NCI-H2107 treated with DMSO at 0.1 percent for 48 hours (cell line): ENCODE measurements at regions not wholly inside any gene's neighbourhood (a gene's known extent, or its start where the extent isn't known, plus 50 kb on each side); places are given as distances from the start of the nearest gene placed in this dataset.
"Not testable (repeated sequence)": the region's sequence is repeated elsewhere in the genome, so short reads cannot be mapped to it uniquely, and the experiment has no call there.

ENCODE experiments used
- DNase-seq: peaks from one replicate; lab custom pipeline; 2025; ENCODE audit not compliant: unreplicated experiment; lab: John Stamatoyannopoulos, UW

DNA sequence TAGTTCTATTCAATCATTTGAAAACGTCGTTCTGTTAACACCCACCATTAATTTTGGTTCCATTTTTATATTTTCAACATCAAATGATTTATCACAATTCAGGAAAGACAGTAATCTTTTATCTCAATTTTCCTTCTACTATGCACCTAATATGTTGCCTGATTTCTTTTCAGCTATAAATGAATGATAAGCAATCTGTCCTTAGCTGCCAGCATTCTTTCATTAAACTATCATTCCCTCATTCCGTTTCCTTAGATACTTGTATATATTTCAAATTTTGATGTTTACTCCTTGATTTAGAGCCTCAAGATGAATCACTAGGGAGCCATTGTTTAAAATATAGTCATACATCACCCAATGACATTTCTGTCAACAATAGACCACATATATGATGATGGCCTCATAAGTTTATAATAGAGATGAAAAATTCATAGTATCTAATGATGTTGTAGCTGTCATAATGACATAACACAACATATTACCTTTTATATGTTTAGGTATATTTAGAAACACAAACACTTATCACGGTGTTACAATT, 661.7 kb downstream of the IPMK start:
- DNase-seq, result no peak

DNA sequence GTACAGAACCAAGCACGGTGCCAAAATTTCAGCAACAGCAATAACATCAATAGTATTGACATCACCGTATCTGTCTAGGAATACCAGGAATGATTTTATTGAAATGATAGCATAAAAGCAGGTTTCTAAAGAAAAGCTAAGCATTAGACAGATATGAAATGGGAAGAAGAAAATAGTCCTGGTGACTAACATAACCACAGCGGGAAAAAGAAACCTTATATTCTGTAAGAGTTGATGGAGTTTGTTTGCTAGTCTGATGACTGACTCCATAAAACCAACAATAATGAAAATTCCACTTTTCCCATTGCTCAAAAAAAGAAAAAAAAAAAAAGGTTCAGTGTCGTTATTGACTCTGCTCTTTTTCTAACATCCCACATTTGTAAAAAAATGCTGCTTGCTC, 668.3 kb downstream of the IPMK start:
- no peak for DNase-seq

DNA sequence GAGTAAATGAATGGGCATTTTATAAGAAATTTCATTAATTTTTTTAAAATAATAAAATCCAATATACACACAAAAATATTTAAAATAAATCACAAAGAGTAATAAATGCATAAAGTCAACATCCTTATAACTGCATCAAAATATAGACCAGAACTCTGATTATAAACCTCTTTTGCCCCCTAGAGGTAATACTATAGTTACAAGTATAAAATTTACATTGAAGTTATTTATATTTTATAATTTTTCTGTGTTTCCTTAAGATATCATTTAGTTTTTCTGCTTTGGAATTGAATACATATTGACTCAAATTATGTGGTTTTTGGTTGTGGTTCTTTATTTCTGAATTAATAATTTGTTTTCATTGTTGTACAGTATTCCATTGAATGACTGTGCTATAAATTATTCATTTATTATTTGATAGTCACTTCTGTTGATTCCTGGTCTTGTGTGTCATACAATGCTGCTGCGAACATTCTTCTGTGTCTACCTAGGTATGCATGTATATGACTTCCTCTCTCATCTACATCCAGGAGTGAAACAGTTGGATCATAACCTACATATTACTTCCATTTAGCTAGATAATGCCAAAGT, 673.6 kb downstream of the IPMK start:
- DNase-seq, result no peak

DNA sequence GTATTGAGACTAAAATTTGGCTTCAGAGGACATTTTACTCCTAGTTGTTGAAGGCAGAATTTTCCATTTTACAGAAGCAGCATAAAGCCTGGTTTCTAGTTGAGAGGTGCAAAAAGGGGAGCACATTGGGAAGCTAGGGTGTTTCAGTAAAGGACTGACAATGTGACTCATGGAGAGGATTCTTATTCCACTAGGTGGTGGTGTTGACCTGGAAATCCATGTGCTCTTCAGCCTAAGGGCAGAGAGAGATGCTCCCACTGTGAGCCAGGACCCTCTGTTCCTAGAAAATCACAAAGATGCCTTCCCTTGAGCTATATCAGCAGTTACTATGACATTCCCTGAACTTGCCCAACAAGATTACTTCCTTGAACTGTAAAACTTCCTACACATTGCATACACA, 687.8 kb downstream of the IPMK start:
- no peak for DNase-seq

DNA sequence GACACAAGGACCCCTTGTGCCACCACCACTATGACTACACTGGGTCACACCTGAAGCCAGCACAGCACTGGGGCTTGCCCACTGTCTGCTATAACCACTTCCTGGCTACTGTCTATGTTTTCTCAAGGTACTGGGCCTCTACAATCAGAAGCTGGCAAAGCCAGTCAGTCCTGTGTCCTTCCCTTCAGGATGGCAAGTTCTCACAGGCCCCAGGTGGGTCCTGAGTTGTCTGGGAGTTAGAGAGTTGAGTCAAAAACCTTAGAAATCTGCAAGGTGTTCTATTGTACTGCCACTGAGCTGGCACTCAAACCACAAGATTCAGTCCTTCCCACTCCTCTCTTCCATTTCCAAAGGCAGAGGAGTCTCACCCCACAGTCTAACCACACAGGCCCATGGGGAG, 705.5 kb downstream of the IPMK start:
- DNase-seq, result no peak

DNA sequence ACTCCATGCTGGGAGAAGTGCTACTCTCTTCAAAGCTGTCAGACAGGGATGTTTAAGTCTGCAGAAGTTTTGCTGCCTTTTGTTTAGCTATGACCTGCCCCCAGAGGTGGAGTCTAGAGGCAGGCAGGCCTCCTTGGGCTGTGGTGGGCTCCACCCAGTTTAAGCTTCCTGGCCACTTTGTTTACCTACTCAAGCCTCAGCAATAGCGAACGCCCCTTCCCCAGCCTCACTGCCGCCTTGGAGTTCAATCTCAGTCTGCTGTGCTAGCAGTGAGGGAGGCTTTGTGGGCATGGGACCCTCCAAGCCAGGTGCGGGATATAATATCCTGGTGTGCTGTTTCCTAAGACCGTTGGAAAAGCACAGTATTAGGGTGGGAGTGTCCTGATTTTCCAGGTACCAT, 715.9 kb downstream of the IPMK start:
- DNase-seq, result not testable (repeated sequence)

DNA sequence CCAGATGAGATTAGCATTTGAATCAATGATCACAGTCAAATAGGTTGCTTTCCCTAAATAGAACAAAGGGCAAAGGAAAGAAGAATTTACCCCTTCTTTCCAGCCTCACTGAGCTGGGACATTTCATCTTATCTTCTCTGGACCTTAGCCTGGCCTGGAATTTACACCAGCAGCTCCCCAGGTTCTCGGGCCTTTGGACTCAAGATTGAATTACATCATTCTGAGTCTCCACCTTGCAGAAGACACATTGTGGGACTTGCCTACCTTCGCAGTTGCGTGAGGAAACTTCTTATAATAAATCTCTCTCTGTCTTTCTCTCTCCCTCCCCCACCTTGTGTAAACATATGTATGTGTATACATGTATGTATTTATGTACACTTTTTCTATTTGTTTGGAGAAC, 732.4 kb downstream of the IPMK start:
- no peak for DNase-seq

DNA sequence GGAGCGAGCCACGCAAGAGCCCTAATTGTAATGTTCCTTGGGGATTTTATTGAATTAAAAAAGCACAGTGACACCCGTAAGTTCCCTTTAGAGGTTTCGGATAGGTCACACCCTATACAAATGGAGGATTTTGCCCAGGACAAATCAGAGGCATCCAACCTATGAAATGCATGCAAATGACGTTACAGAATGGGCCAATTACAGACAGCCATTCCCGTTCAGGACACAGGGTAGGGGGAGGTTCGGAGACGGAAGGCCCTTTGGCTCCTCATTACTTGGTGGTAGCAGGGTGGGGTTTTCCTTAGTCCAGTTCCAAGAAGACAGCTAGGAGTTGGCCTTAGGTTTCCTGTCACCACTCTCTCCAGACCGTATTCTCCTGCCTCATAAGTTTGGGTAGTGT, 754.1 kb downstream of the IPMK start:
- DNase-seq, result no peak

DNA sequence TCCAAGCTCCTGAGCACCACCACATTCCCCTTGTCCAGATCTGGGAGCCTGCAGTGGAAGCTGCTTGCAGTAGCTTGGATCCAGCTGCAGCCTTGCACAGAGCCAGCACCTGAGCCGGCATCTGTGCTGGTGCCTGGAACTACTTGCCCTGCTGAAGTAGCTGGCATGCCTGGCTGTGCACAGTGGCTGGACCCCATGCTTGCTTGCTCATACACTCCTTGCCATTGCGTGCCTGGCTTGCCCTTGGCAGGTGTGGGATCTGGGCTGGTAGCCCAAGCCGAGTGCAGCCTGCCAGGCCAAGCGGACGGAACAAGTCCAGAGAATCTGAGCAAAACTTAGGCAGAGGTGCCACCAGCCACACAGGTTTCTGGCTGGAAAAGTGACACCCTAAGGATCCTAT, 759.9 kb downstream of the IPMK start:
- no peak for DNase-seq

DNA sequence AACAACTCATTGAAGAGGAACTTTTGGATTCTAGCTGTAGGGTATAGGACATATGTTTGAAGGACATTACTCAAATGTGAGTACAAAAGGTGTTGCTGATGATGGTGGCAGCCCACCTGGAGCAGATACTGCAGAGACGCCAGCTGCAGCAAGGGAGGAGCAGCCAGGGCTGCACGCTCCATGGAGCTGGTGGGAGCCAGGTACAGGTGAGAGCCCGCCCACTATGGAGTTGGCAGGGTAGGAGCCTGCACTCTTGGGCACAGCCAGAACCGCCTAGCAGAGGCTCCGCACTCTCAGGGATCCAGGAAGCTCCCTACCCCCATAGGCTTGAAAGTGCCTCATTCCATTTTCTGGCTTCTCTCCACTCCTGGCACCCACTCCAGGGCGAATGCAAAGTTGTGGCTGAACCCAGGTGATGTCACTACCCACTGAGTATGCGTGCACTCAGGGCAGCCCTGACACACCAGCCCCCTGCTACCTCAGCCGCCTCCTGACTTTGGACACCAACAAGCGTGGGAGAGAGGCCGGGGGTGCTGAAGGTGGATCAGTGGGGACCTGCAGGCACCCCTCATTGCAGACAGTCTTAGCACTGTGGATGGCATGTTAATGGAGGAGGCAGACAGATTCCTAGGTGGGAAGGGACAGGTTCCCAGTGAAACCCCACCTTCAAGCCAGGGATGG, 761.1 kb downstream of the IPMK start:
- DNase-seq, result no peak

DNA sequence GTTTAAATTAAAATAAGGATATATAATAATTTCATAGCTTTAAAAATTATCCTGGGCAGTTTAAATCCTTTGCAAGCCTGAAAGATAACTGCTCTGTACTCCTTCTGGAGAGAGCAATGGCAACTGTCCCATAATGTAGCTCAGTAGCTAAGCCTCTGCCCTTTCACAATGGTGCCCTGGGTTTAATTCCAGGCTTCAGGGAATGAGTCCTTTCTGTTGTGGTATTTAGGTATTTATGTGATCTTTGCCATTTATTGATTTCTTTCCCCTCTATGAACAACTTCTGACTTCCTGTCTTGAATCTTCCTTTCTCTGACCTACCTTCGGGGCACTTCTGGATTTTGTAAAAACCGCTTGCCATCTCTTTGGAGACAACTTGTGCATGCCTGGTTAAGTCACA, 773.2 kb downstream of the IPMK start:
- DNase-seq, result no peak

DNA sequence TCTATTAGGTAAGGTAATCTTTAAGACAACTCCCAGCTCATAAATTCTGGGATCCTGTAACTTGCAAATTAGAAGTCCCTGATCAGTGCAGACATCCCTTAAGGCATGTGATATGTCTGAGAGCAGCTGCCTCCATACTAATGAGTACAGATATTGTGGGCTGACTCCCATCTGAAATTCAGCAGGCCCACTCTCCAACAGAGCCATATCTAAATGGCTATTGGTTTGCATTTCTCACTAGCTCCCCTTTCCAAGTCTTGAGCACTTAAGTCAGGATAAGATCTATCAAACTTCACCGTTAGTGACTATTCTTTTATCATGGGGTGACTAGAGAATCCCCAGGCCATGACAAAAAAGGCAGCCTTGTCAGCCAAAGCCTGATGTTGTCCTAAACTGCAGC, 785.4 kb downstream of the IPMK start:
- DNase-seq, result no peak

DNA sequence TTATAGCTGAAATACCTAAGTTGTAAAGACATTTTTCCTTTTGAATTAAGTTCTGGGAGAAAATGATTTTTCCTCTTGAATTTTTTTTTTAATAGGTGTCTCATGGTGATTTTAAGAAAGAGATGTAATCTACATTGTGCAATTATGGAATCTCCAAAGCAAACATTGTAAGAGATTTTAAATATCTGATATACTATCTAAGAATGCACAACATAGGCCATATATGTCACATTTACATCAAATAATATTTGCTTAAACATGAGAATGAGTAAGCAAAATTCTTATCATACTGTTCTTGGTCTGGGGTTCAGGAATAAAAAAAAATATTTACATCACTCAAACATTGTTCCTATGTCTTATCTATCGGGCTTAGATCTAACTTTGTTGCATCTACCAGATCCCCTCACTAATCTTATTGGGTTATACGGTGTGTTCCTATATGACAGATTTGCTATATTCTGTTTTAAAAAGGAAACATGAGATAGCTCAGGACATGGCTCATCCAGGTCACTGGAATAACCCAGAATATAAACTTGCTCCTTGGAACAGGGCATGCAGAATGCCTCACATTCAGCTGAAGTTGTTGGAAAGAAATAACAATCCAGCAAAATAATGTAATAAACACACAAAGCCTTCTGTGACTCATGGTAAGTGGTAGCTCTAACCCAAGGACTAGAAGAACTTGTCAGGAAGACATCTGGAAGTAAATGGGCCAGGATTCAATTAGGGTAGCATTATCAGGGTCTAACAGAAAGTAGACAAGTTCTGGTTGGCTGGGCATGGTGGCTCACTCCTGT, 794.7 kb downstream of the IPMK start:
- no peak for DNase-seq

DNA sequence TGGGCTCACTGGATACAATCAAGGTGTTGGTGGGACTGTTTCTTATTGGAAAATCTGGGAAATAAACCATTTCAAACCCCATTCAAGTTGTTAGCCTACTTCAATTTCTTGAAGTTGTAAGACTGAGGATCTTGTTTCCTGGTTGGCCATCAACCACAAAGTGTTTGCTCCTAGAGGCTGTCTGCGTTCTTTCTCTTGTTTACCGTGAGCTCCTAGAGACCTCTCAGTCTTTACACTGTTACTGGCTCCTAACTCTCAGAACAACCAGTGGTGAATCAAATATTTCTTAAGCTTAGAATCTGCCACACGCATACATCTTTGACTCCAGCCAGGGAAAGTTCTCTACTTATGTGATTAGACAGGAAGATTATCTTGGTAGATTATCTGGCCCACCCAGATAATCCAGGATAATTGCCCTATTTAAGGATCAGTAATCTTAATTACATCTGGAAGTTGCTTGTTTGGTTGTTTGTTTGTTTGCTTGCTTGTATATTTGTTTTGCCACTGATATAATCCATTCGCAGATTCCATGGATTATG, 798.7 kb downstream of the IPMK start:
- DNase-seq, result no peak

DNA sequence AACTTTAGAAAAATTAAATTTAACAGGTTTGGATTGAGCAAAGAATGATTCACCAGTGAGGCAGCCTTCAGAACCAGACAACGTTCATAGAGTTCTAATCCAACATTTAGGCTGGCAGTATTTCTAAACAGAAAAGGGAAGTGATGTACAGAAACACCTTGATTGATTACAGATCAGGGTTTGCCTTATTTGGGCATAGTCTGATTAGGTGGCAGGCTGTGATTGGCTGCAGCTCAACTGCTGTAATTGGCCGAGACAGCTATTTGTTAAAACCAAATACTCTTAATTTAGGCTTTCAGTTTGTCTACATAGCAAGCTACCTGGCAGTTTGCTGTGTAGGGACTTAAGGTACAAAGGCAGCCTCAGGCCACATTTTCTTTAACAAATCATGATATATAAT, 802.5 kb downstream of the IPMK start:
- DNase-seq, result no peak

DNA sequence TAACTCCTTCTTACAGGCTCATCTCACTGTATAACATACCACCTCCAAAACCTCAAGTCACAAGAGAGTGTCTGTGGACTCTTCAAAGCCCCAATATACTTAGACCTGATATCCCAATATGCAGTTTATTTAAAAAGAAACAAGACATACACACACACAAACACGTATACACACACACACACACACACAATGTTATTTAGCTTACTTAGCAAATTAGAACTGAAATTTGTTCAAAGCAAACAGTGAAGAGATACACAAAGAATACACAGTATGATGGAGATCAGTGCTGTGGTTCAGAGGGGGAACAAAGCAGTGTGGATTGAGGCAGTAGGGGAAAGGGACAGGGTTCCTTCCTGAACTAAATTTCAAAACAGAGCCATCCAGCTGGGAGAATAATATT, 807.2 kb downstream of the IPMK start:
- no peak for DNase-seq

DNA sequence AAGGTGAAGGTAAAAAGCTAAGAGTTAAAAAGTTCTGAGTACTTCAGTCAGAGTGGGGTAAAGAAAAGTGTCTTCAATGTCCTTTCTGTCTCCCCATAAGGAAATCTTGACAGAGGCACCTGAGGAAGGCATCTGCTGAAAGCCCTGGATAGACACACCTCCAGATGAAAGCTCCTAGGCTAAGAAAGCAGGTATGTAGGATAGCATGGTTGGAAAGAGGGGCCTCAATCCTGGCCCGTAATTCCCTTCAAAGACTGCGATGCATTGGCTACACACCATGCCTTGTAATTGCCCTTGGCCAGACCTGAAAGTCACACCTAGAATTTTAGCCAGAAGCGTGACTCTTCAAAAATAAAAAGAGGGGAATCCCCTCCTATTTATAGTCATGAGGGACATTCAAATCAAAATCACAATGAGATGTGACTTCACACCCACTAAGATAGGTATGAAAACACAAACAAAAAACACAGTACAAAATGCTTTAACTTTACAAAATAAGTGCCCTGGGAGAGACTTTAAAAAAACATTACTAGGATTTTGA, 809.7 kb downstream of the IPMK start:
- DNase-seq, result no peak

DNA sequence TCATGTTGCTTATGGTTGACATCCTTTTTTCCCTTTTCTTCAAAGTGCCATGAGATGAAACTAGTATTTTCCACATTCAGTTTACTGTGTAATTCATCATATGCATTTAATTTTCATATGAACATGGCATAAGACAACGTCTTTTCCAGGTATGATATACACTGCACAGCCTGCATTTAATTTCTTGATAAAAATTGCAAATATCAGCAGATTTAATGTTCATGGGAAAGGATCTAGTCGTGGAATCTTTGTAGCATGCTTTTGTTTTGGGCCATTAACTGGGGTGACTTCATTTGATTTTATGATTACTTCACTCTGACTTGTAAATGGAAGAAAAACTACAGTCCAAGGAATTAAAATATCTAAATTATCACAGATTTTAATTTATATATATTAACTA, 837.3 kb downstream of the IPMK start:
- no peak for DNase-seq

DNA sequence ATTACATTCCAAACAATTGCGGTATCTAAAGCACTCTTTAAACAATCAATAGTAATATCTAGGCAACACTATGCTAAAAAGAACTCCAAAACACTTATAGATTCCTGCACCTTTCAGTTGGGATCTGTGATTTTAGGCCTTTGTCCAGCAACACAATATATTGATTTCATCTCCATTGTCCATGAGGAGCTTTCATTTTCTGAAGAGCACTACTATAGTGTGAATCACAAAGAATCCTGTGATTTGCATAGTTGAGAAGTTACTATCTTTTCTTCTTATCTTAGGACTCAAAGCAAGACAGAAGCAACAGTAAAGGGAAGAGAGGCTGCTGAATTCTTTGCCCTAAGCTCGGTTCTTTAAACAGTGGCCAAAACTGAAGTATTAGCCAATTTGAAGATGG, 846.8 kb downstream of the IPMK start:
- DNase-seq, result no peak

DNA sequence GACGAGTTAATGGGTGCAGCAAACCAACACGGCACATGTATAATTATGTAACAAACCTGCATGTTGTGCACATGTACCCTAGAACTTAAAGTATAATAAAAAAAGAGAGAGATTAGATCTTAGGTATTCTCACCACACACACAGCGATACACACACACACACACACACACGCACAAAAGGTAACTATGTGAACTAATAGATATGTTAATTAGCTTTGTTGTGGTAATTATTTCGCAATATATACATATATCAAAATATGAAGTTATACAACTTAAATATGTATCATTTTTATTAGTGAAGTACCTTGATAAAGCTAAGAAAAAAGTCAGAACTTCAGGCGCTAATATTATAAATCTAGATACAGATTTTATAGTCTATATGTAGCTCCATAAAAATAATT, 849.2 kb downstream of the IPMK start:
- DNase-seq, result no peak

DNA sequence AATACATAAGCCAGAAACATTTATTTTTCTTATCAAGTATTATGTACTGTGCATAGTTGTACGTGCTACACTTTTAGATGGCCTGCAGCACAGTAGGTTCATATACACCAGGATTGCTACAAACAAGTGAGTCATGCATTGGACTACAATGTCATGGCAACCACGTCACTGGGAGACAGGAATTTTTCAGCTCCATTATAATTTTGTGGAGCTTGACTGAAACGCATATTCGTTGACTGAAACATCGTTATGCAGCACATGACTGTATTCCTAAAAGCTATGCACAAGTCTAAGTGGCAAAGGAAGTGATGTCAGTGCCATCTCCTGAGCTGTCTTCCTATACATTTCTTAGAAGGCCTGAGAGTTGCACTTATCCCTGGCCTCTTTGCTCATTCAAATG, 871.8 kb downstream of the IPMK start:
- no peak for DNase-seq

DNA sequence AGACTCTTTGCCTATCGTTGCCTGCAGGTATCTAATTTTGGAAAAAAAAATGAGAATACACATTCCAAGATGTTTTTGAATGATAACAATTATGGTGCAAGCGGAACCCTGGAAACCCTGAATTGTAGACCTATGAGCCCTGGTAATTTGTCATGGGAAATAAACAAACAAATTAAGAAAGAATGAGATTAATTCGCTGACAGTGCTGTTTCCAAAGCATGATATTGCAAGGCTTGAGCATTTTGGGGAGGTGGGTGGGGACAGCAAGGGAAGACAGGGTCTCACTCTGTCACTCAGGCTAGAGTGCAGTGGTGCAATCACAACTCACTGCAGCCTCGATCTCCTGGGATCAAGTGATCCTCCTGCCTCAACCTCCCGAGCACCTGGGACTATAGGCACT, 900.3 kb downstream of the IPMK start:
- no peak for DNase-seq
